Adipocyte (in vitro differentiated cells): ENCODE measurements at regions not wholly inside any gene's neighbourhood (a gene's known extent, or its start where the extent isn't known, plus 50 kb on each side); places are given as distances from the start of the nearest gene placed in this dataset.

Experiments
- DNase-seq: peaks from one replicate; pipeline ENCODE4 v3.0.0-alpha.2; 2015; ENCODE audit warnings: low read depth
- H3K27me3 ChIP-seq: replicated peaks from 2 replicates; pipeline ENCODE4 v1.7.0; 2013; ENCODE audit warnings: mild to moderate bottlenecking, low read length, moderate library complexity; ENCODE audit not compliant: control insufficient read depth, insufficient read depth
- H3K36me3 ChIP-seq: 2 replicates; pipeline ENCODE4 v1.7.0; 2013; ENCODE audit warnings: low read length, mild to moderate bottlenecking, moderate library complexity; ENCODE audit not compliant: control insufficient read depth, insufficient read depth, severe bottlenecking
- H3K4me1 ChIP-seq: 2 replicates; pipeline ENCODE4 v1.7.0; 2013; ENCODE audit warnings: mild to moderate bottlenecking, low read length, moderate library complexity; ENCODE audit not compliant: control insufficient read depth, insufficient read depth
- H3K4me3 ChIP-seq: 2 replicates; pipeline ENCODE4 v1.7.0; 2013; ENCODE audit warnings: mild to moderate bottlenecking, low read length, moderate library complexity
- H3K9ac ChIP-seq: 2 replicates; pipeline ENCODE4 v1.7.0; 2013; ENCODE audit warnings: mild to moderate bottlenecking, low read length, moderate library complexity
- H3K9me3 ChIP-seq: 2 replicates; pipeline ENCODE4 v1.7.0; 2013; ENCODE audit warnings: mild to moderate bottlenecking, low read length, moderate library complexity; ENCODE audit not compliant: control insufficient read depth

GRCh38 chr5:105283134-105283533 lies 1720.5 kb upstream of the NUDT12 start:
- Histone ChIP-seq H3K4me1 (no peaks in the 10 kb centered on the region), H3K36me3 (no peaks in the 10 kb centered on the region), H3K9me3 (no peaks in the 10 kb centered on the region), H3K27me3 (no peaks in the 10 kb centered on the region), H3K4me3 (no peak overlapping the region), H3K9ac (no peak overlapping the region)
- DNase-seq: no peak

DNA sequence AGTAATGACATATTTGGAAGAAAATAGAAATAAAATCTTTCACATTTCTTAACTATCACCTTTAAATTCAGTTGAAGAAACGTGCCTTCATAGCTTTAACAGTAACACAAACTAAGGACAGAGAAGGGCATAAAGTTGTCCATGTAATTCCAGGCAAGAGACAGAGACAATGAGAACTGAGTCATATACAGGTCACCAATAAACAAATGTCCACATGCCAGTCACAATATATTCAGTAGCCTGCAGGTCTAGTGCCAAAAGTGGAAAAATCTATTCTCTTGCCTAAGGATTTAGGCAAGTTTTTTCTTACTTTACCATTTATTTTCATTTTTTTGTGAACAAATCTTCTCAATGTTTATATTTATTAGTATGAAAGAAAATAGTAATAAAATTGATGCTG lies 1711.5 kb upstream of the NUDT12 start:
- no peak overlapping the region for H3K9ac ChIP-seq
- no peaks in the 10 kb centered on the region for H3K4me1 ChIP-seq
- no peaks in the 10 kb centered on the region for H3K9me3 ChIP-seq
- no peaks in the 10 kb centered on the region for H3K36me3 ChIP-seq
- no peak overlapping the region for H3K4me3 ChIP-seq
- H3K27me3 ChIP-seq: no peaks in the 10 kb centered on the region
- DNase-seq: no peak

DNA sequence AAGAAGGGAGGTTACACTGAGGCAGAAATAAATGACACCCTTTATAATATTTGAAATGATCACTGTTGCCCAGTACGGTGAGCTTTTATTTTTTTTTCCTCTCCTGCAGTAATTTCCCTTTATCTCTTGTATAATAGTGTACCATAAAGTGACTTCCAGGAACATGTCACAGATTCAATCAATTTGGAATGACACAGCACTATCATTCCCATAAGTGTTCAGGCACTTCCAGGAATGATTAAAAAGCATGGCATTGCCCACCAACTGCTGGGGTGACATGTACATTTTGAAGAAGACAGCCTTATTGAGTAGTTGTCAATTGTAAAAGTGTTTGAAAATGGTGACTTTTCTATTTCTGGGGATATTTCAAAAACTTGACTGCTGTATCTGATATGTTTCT lies 1700.9 kb upstream of the NUDT12 start:
- Histone ChIP-seq H3K36me3 (no peaks in the 10 kb centered on the region), H3K4me3 (no peak overlapping the region)
- DNase-seq: no peak

GRCh38 chr5:105259581-105260217 lies 1697.1 kb upstream of the NUDT12 start:
- no peaks in the 10 kb centered on the region for H3K27me3 ChIP-seq
- no peaks in the 10 kb centered on the region for H3K4me1 ChIP-seq
- no peak overlapping the region for H3K9ac ChIP-seq
- H3K36me3 ChIP-seq: no peaks in the 10 kb centered on the region
- H3K4me3 ChIP-seq: no peak overlapping the region
- no peak for DNase-seq
- H3K9me3 ChIP-seq: no peaks in the 10 kb centered on the region

More for the DNA sequence above, 1700.9 kb upstream of the NUDT12 start:
- Histone ChIP-seq H3K9ac (no peak overlapping the region), H3K27me3 (no peaks in the 10 kb centered on the region), H3K9me3 (no peaks in the 10 kb centered on the region), H3K4me1 (no peaks in the 10 kb centered on the region)

DNA sequence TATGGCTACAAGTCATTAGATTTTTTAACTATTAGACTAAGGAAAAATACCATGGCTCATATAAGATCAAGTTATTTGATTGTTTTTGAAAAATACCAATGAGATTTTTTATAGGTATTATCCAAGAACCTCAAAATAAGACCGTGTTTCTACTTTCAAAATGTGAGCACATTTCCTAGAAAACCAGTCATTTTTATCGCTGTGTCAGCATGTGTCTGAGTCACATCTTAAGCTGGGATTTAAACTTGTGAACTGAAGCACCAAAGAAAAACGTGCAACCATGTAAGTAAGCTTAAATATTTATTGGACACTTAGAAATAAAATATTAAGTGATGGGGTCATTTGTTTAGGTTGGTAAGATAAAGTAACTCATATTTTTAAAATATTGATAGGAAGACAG lies 1676.0 kb upstream of the NUDT12 start:
- no peaks in the 10 kb centered on the region for H3K27me3 ChIP-seq
- no peak for DNase-seq
- H3K9me3 ChIP-seq: no peaks in the 10 kb centered on the region
- no peaks in the 10 kb centered on the region for H3K36me3 ChIP-seq
- H3K9ac ChIP-seq: no peak overlapping the region
- no peak overlapping the region for H3K4me3 ChIP-seq
- no peaks in the 10 kb centered on the region for H3K4me1 ChIP-seq

- no peaks in the 10 kb centered on the region for H3K36me3 ChIP-seq
- no peaks in the 10 kb centered on the region for H3K9me3 ChIP-seq
- H3K9ac ChIP-seq: no peak overlapping the region
- H3K4me1 ChIP-seq: no peaks in the 10 kb centered on the region
- DNase-seq: no peak
- H3K4me3 ChIP-seq: no peak overlapping the region
- H3K27me3 ChIP-seq: no peaks in the 10 kb centered on the region
Observed at GRCh38 chr5:105230516-105231157, 1668.0 kb upstream of the NUDT12 start.

DNA sequence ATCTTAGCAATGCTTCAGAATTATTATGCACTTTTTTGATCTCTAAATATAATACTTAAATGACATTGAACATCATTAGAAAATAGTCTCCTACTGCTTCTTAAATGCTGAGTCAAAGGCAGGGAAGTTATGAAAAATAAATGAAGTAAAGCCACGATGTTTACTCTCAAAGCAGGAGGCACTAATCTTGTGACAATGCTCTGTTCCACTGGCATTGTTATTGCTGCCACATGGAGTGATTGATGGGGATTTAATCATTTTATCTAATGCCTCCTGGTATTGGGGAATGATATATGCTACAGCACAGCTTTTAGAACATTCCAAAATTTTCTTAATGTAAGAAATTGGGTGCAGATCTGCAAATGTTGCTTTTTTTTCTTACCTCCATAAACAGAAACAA lies 1655.4 kb upstream of the NUDT12 start:
- no peaks in the 10 kb centered on the region for H3K36me3 ChIP-seq
- H3K27me3 ChIP-seq: no peaks in the 10 kb centered on the region
- no peak overlapping the region for H3K9ac ChIP-seq
- H3K4me3 ChIP-seq: no peak overlapping the region
- H3K9me3 ChIP-seq: no peaks in the 10 kb centered on the region
- no peak for DNase-seq
- no peaks in the 10 kb centered on the region for H3K4me1 ChIP-seq

DNA sequence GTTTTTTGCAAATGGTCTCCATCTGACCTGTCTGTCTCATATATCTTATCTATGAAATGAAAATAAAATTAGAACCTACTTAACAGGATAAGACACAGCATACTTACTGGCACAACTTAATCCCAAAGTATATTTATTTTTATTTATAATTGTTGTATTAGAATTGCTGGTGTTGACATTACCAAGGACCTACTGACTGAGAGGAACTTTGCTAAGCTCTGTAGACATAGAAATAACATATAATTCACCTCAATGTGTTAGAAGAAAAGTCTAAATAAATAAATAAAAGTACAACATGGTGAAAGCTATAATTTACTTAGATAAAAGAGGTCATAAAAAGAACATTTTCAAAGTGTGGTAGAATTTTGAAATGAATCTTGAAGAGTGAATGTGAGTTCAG lies 1650.5 kb upstream of the NUDT12 start:
- H3K9ac ChIP-seq: no peak overlapping the region
- no peak for DNase-seq
- no peaks in the 10 kb centered on the region for H3K4me1 ChIP-seq
- H3K4me3 ChIP-seq: no peak overlapping the region
- H3K9me3 ChIP-seq: no peaks in the 10 kb centered on the region
- no peaks in the 10 kb centered on the region for H3K36me3 ChIP-seq
- no peaks in the 10 kb centered on the region for H3K27me3 ChIP-seq

GRCh38 chr5:105207066-105207465 lies 1644.5 kb upstream of the NUDT12 start:
- Histone ChIP-seq H3K9me3 (no peaks in the 10 kb centered on the region), H3K4me1 (no peaks in the 10 kb centered on the region), H3K4me3 (no peak overlapping the region), H3K27me3 (no peaks in the 10 kb centered on the region), H3K36me3 (no peaks in the 10 kb centered on the region), H3K9ac (no peak overlapping the region)
- no peak for DNase-seq

GRCh38 chr5:105197531-105197930 lies 1634.9 kb upstream of the NUDT12 start:
- no peaks in the 10 kb centered on the region for H3K27me3 ChIP-seq
- H3K9me3 ChIP-seq: no peaks in the 10 kb centered on the region
- no peak overlapping the region for H3K9ac ChIP-seq
- no peak for DNase-seq
- no peaks in the 10 kb centered on the region for H3K4me1 ChIP-seq
- H3K36me3 ChIP-seq: no peaks in the 10 kb centered on the region
- no peak overlapping the region for H3K4me3 ChIP-seq

- H3K27me3 ChIP-seq: no peaks in the 10 kb centered on the region
- H3K9ac ChIP-seq: no peak overlapping the region
- H3K36me3 ChIP-seq: no peaks in the 10 kb centered on the region
- H3K4me1 ChIP-seq: no peaks in the 10 kb centered on the region
- H3K9me3 ChIP-seq: no peaks in the 10 kb centered on the region
- no peak for DNase-seq
- H3K4me3 ChIP-seq: no peak overlapping the region
Observed at GRCh38 chr5:105195765-105196164, 1633.2 kb upstream of the NUDT12 start.

GRCh38 chr5:105172918-105173317 lies 1610.3 kb upstream of the NUDT12 start:
- Histone ChIP-seq H3K9ac (no peak overlapping the region), H3K9me3 (no peaks in the 10 kb centered on the region), H3K4me3 (no peak overlapping the region), H3K27me3 (no peaks in the 10 kb centered on the region), H3K4me1 (no peaks in the 10 kb centered on the region), H3K36me3 (no peaks in the 10 kb centered on the region)
- DNase-seq: no peak
